ENCODE measurements at regions not wholly inside any gene's neighbourhood (a gene's known extent, or its start where the extent isn't known, plus 50 kb on each side); places are given as distances from the start of the nearest gene placed in this dataset.

DNA sequence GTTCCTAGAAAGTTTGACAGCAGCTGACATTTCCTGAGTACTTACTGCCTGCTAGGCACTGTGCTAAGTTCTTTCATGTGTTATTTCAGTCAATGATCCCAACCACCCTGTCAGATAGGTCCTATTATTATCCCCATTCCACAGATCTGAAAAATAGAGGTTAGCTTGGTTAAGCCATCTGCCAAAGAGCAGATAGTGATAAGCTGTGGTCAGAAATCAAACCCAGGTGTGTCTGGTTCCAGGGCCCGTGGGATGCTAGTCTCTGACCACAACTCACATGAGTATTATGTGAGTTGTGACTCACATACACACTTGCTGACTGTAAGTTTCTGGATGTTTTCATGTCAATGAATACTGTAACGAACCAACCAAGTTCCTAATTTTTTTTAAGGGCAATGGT is 132.0 kb upstream of the APCDD1 start:
- no peak for TF ChIP-seq POLR2A (IDR thresholded peaks at IDR 0.05)
- TF ChIP-seq, protein P1, sequence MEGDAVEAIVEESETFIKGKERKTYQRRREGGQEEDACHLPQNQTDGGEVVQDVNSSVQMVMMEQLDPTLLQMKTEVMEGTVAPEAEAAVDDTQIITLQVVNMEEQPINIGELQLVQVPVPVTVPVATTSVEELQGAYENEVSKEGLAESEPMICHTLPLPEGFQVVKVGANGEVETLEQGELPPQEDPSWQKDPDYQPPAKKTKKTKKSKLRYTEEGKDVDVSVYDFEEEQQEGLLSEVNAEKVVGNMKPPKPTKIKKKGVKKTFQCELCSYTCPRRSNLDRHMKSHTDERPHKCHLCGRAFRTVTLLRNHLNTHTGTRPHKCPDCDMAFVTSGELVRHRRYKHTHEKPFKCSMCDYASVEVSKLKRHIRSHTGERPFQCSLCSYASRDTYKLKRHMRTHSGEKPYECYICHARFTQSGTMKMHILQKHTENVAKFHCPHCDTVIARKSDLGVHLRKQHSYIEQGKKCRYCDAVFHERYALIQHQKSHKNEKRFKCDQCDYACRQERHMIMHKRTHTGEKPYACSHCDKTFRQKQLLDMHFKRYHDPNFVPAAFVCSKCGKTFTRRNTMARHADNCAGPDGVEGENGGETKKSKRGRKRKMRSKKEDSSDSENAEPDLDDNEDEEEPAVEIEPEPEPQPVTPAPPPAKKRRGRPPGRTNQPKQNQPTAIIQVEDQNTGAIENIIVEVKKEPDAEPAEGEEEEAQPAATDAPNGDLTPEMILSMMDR (IDR thresholded peaks at IDR 0.05) = no peak
